ENCODE measurements at regions not wholly inside any gene's neighbourhood (a gene's known extent, or its start where the extent isn't known, plus 50 kb on each side); places are given as distances from the start of the nearest gene placed in this dataset.

- TF ChIP-seq CTCF (IDR thresholded peaks at IDR 0.05): no peak
- no peak for TF ChIP-seq POLR2A (IDR thresholded peaks at IDR 0.05)
Measured at GRCh38 chrX:7283741-7284140, 135.8 kb upstream of the PUDP start.
